SK-N-SH treated with all-trans-retinoic acid at 6 μM for 48 hours (cell line): ENCODE measurements at regions not wholly inside any gene's neighbourhood (a gene's known extent, or its start where the extent isn't known, plus 50 kb on each side); places are given as distances from the start of the nearest gene placed in this dataset.

Source experiments
- ATAC-seq: fragments of 200-7000 bp; cut with Tn5 transposase; 3 replicates; pipeline ENCODE4 v1.9.1; 2020; ENCODE audit warnings: mild to moderate bottlenecking, moderate library complexity
- ARNTL ChIP-seq: fragments of 450-650 bp; formaldehyde crosslinking; IDR thresholded peaks from 2 replicates; pipeline ENCODE4 v1.5.0; 2020; ENCODE audit warnings: low read depth, mild to moderate bottlenecking, moderate library complexity, borderline replicate concordance
- BACH2 ChIP-seq: fragments of 250-450 bp; sonication (Bioruptor Pico); IDR thresholded peaks from 2 replicates; pipeline ENCODE4 v1.9.0; 2021; ENCODE audit warnings: mild to moderate bottlenecking, borderline replicate concordance
- CSDC2 ChIP-seq: fragments of 250-450 bp; sonication (Bioruptor Pico); IDR thresholded peaks from 2 replicates; pipeline ENCODE4 v1.5.0; 2020; ENCODE audit warnings: mild to moderate bottlenecking, moderate library complexity
- ESRRG ChIP-seq: fragments of 250-450 bp; sonication (Bioruptor Pico); IDR thresholded peaks from 2 replicates; pipeline ENCODE4 v1.6.1; 2021; ENCODE audit warnings: mild to moderate bottlenecking
- GLIS3 ChIP-seq: fragments of 250-450 bp; sonication (Bioruptor Pico); IDR thresholded peaks from 2 replicates; pipeline ENCODE4 v1.5.0; 2020; ENCODE audit warnings: mild to moderate bottlenecking, moderate library complexity
- PPARA ChIP-seq: fragments of 250-450 bp; sonication (Bioruptor Pico); IDR thresholded peaks from 2 replicates; pipeline ENCODE4 v1.5.0; 2020; ENCODE audit warnings: mild to moderate bottlenecking, borderline replicate concordance
- RARB ChIP-seq: fragments of 250-450 bp; sonication (Bioruptor Pico); IDR thresholded peaks from 2 replicates; pipeline ENCODE4 v1.8.0; 2021; ENCODE audit warnings: mild to moderate bottlenecking, moderate library complexity
- SNAI2 ChIP-seq: fragments of 250-450 bp; sonication (Bioruptor Pico); IDR thresholded peaks from 2 replicates; pipeline ENCODE4 v1.5.0; 2020; ENCODE audit warnings: mild to moderate bottlenecking, moderate library complexity
- TCF4 ChIP-seq: fragments of 250-450 bp; sonication (Bioruptor Pico); IDR thresholded peaks from 2 replicates; pipeline ENCODE4 v1.8.0; 2021; ENCODE audit warnings: mild to moderate bottlenecking, moderate library complexity, borderline replicate concordance
- TOX ChIP-seq: fragments of 250-450 bp; sonication (Bioruptor Pico); IDR thresholded peaks from 2 replicates; pipeline ENCODE4 v1.8.0; 2021; ENCODE audit warnings: mild to moderate bottlenecking, moderate library complexity, borderline replicate concordance
- ZC3H10 ChIP-seq: fragments of 250-450 bp; sonication (Bioruptor Pico); IDR thresholded peaks from 2 replicates; pipeline ENCODE4 v1.5.1; 2021; ENCODE audit warnings: mild to moderate bottlenecking, moderate library complexity
- ZFP3 ChIP-seq: fragments of 250-450 bp; sonication (Bioruptor Pico); IDR thresholded peaks from 2 replicates; pipeline ENCODE4 v1.5.0; 2020; ENCODE audit warnings: mild to moderate bottlenecking, moderate library complexity
- ZFP30 ChIP-seq: fragments of 450-650 bp; formaldehyde crosslinking; IDR thresholded peaks from 2 replicates; pipeline ENCODE4 v1.5.0; 2022; ENCODE audit warnings: mild to moderate bottlenecking, moderate library complexity
- ZNF565 ChIP-seq: fragments of 450-650 bp; formaldehyde crosslinking; conservative IDR thresholded peaks from 2 replicates; pipeline ENCODE4 v1.5.0; 2020; ENCODE audit warnings: low read depth, mild to moderate bottlenecking, moderate library complexity
- ZNF70 ChIP-seq: fragments of 450-650 bp; formaldehyde crosslinking; IDR thresholded peaks from 2 replicates; pipeline ENCODE4 v1.5.0; 2020; ENCODE audit warnings: mild to moderate bottlenecking, moderate library complexity
- ZNF8 ChIP-seq: fragments of 450-650 bp; formaldehyde crosslinking; IDR thresholded peaks from 2 replicates; pipeline ENCODE4 v1.5.0; 2020; ENCODE audit warnings: mild to moderate bottlenecking, moderate library complexity
- TF ChIP-seq, protein P1 (sequence below): fragments of 250-450 bp; sonication (Bioruptor Pico); IDR thresholded peaks from 2 replicates; pipeline ENCODE4 v1.8.0; 2020; ENCODE audit warnings: mild to moderate bottlenecking, moderate library complexity, borderline replicate concordance
- TF ChIP-seq, protein P2 (sequence below): fragments of 250-450 bp; sonication (Bioruptor Pico); IDR thresholded peaks from 2 replicates; pipeline ENCODE4 v1.5.0; 2020; ENCODE audit warnings: mild to moderate bottlenecking, moderate library complexity
- TF ChIP-seq, protein P3 (sequence below): fragments of 250-450 bp; sonication (Bioruptor Pico); IDR thresholded peaks from 2 replicates; pipeline ENCODE4 v1.5.1; 2020; ENCODE audit warnings: low read depth, mild to moderate bottlenecking, moderate library complexity
- TF ChIP-seq, protein P4 (sequence below): fragments of 250-450 bp; sonication (Bioruptor Pico); IDR thresholded peaks from 2 replicates; pipeline ENCODE4 v1.5.1; 2021; ENCODE audit warnings: mild to moderate bottlenecking, moderate library complexity
- TF ChIP-seq, protein P5 (sequence below): fragments of 250-450 bp; sonication (Bioruptor Pico); IDR thresholded peaks from 2 replicates; pipeline ENCODE4 v1.8.0; 2021; ENCODE audit warnings: low read depth, mild to moderate bottlenecking, moderate library complexity, borderline replicate concordance

DNA sequence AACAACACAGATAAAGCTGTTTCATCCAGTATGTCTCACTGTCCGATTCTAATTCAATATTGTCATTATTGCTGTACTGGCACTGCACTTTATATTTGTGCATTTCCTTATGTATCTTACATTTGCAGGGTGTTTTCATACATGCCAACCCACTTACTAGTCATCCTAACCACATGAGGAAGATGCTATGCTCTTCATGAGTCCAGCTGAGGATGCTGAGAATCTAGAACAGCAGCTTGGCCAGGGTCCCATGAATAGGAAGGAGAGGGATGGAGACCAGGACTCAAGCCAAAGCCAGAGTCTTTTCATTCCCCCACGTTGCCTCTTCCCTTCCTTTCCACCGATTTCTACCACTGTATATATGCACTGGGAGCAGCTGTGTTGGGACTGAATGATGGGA, 292.8 kb upstream of the KLF4 start:
- TF ChIP-seq ZFP30 (no peak), PPARA (CRISPR knock-in tag) (no peak), ZNF70 (no peak)
- TF ChIP-seq, protein P1, sequence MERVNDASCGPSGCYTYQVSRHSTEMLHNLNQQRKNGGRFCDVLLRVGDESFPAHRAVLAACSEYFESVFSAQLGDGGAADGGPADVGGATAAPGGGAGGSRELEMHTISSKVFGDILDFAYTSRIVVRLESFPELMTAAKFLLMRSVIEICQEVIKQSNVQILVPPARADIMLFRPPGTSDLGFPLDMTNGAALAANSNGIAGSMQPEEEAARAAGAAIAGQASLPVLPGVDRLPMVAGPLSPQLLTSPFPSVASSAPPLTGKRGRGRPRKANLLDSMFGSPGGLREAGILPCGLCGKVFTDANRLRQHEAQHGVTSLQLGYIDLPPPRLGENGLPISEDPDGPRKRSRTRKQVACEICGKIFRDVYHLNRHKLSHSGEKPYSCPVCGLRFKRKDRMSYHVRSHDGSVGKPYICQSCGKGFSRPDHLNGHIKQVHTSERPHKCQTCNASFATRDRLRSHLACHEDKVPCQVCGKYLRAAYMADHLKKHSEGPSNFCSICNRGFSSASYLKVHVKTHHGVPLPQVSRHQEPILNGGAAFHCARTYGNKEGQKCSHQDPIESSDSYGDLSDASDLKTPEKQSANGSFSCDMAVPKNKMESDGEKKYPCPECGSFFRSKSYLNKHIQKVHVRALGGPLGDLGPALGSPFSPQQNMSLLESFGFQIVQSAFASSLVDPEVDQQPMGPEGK (CRISPR knock-in tag), result no peak
- ATAC-seq, result no peak

DNA sequence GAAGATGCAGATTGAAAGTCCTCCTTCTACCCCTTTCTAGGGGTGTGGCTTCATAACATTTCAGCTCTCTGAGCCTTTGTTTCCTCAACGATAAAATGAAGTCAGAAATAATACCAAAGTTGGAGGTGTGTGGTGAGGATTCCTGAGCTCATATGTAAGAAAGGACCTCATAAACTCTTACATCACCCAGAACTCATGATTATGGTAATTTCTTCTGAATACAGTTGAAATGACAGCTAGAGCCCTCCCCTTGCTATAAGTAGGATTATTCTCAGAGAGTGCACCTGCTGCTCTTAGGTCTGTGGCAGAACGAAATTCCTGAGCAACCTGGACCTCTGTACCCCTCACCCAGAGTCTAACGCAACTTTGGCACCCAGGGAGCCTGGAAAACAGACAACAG, 291.4 kb upstream of the KLF4 start:
- TF ChIP-seq ZNF8 (CRISPR knock-in tag) (no peak), GLIS3 (no peak), SNAI2 (no peak), ZFP3 (CRISPR knock-in tag) (no peak), CSDC2 (no peak), RARB (CRISPR knock-in tag) (no peak), BACH2 (CRISPR knock-in tag) (no peak), ESRRG (CRISPR knock-in tag) (no peak), ZNF70 (no peak), ARNTL (CRISPR knock-in tag) (no peak), ZNF565 (no peak), PPARA (CRISPR knock-in tag) (no peak), ZFP30 (no peak)
- TF ChIP-seq, protein P1 (CRISPR knock-in tag), result no peak
- TF ChIP-seq, protein P2, sequence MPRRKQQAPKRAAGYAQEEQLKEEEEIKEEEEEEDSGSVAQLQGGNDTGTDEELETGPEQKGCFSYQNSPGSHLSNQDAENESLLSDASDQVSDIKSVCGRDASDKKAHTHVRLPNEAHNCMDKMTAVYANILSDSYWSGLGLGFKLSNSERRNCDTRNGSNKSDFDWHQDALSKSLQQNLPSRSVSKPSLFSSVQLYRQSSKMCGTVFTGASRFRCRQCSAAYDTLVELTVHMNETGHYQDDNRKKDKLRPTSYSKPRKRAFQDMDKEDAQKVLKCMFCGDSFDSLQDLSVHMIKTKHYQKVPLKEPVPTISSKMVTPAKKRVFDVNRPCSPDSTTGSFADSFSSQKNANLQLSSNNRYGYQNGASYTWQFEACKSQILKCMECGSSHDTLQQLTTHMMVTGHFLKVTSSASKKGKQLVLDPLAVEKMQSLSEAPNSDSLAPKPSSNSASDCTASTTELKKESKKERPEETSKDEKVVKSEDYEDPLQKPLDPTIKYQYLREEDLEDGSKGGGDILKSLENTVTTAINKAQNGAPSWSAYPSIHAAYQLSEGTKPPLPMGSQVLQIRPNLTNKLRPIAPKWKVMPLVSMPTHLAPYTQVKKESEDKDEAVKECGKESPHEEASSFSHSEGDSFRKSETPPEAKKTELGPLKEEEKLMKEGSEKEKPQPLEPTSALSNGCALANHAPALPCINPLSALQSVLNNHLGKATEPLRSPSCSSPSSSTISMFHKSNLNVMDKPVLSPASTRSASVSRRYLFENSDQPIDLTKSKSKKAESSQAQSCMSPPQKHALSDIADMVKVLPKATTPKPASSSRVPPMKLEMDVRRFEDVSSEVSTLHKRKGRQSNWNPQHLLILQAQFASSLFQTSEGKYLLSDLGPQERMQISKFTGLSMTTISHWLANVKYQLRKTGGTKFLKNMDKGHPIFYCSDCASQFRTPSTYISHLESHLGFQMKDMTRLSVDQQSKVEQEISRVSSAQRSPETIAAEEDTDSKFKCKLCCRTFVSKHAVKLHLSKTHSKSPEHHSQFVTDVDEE, result no peak
- TF ChIP-seq, protein P3, sequence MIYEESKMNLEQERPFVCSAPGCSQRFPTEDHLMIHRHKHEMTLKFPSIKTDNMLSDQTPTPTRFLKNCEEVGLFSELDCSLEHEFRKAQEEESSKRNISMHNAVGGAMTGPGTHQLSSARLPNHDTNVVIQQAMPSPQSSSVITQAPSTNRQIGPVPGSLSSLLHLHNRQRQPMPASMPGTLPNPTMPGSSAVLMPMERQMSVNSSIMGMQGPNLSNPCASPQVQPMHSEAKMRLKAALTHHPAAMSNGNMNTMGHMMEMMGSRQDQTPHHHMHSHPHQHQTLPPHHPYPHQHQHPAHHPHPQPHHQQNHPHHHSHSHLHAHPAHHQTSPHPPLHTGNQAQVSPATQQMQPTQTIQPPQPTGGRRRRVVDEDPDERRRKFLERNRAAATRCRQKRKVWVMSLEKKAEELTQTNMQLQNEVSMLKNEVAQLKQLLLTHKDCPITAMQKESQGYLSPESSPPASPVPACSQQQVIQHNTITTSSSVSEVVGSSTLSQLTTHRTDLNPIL (CRISPR knock-in tag), result no peak
- TF ChIP-seq, protein P4, sequence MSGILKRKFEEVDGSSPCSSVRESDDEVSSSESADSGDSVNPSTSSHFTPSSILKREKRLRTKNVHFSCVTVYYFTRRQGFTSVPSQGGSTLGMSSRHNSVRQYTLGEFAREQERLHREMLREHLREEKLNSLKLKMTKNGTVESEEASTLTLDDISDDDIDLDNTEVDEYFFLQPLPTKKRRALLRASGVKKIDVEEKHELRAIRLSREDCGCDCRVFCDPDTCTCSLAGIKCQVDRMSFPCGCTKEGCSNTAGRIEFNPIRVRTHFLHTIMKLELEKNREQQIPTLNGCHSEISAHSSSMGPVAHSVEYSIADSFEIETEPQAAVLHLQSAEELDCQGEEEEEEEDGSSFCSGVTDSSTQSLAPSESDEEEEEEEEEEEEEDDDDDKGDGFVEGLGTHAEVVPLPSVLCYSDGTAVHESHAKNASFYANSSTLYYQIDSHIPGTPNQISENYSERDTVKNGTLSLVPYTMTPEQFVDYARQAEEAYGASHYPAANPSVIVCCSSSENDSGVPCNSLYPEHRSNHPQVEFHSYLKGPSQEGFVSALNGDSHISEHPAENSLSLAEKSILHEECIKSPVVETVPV (CRISPR knock-in tag), result no peak
- no peak for ATAC-seq

DNA sequence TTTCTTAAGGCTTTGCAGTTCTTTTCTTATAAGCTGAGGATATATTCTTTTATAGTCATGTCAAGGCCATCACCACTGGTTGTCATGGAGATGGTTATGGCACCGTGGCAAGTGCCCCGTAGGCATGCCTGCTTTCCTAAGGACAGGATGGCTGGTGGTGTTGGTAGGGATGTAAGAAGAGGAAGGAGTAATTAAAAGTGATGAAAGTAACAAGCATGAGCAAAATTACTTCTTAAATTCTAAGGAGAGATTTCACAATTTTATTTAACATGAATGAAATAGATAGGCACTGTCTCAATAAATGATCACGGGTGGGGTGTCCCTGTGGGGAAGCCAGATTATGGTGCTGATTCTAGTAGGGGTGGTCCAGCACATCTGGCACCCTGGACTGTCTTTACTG, 290.2 kb upstream of the KLF4 start:
- no peak for ATAC-seq
- TF ChIP-seq, protein P4 (CRISPR knock-in tag), result no peak
- TF ChIP-seq TCF4 (CRISPR knock-in tag) (no peak), ZNF8 (CRISPR knock-in tag) (no peak), ZNF565 (no peak), TOX (CRISPR knock-in tag) (no peak), ZNF70 (no peak), SNAI2 (no peak), RARB (CRISPR knock-in tag) (no peak), CSDC2 (no peak), ZFP30 (no peak), ZFP3 (CRISPR knock-in tag) (no peak), ESRRG (CRISPR knock-in tag) (no peak), BACH2 (CRISPR knock-in tag) (no peak), ZC3H10 (CRISPR knock-in tag) (no peak), GLIS3 (no peak)
- TF ChIP-seq, protein P3 (CRISPR knock-in tag), result no peak
- TF ChIP-seq, protein P5, sequence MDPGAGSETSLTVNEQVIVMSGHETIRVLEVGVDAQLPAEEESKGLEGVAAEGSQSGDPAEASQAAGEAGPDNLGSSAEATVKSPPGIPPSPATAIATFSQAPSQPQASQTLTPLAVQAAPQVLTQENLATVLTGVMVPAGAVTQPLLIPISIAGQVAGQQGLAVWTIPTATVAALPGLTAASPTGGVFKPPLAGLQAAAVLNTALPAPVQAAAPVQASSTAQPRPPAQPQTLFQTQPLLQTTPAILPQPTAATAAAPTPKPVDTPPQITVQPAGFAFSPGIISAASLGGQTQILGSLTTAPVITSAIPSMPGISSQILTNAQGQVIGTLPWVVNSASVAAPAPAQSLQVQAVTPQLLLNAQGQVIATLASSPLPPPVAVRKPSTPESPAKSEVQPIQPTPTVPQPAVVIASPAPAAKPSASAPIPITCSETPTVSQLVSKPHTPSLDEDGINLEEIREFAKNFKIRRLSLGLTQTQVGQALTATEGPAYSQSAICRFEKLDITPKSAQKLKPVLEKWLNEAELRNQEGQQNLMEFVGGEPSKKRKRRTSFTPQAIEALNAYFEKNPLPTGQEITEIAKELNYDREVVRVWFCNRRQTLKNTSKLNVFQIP (CRISPR knock-in tag), result no peak
- TF ChIP-seq, protein P1 (CRISPR knock-in tag), result no peak
